IgD-negative memory B cell (primary cell): ENCODE measurements at regions not wholly inside any gene's neighbourhood (a gene's known extent, or its start where the extent isn't known, plus 50 kb on each side); places are given as distances from the start of the nearest gene placed in this dataset.
"Not testable (repeated sequence)": the region's sequence is repeated elsewhere in the genome, so short reads cannot be mapped to it uniquely, and the experiment has no call there.

ENCODE experiments used
- H3K27ac Mint-ChIP-seq, 3 donors: one replicate each; pipeline ENCODE4 v1.8.0; 2020 to 2022; ENCODE audit warnings: mild to moderate bottlenecking in 3 of 3, mixed read lengths in 3 of 3, moderate library complexity in 1 of 3
- H3K27me3 Mint-ChIP-seq: one replicate; pipeline ENCODE4 v1.8.0; 2021; ENCODE audit warnings: mixed read lengths
- H3K36me3 Mint-ChIP-seq: one replicate; pipeline ENCODE4 v1.8.0; 2020; ENCODE audit warnings: mild to moderate bottlenecking, mixed read lengths
- H3K4me1 Mint-ChIP-seq, 3 donors: one replicate each; pipeline ENCODE4 v1.8.0; 2020 to 2022; ENCODE audit warnings: mixed read lengths in 3 of 3, mild to moderate bottlenecking in 1 of 3
- H3K4me3 Mint-ChIP-seq, 4 donors: one replicate each; pipeline ENCODE4 v1.8.0; 2020 to 2022; ENCODE audit warnings: mild to moderate bottlenecking in 4 of 4, mixed read lengths in 4 of 4, moderate library complexity in 3 of 4
- H3K9me3 Mint-ChIP-seq, 3 donors: one replicate each; pipeline ENCODE4 v1.8.0; 2020 to 2021; ENCODE audit warnings: mixed read lengths in 3 of 3, mild to moderate bottlenecking in 1 of 3

DNA sequence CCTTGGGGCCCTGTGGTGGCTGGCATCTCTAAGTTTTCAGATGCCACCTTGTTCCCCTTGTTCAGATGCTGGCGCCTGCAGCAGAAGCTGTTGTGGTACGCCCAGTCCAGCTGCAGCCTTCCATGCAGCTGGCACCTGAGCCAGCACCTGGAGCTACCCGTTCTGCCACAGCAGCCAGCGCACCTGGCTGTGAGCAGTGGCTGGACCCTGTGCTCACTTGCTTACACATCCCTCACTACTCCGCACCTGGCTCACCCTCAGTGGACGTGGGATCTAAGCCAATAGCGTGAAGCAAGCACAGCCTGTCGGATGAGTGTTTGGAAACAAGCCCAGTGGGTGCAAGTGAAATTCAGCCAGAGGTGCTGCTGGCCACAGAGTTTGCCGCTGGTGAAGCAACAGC is 607.5 kb upstream of the BCHE start:
- no peak overlapping the region for H3K4me3 Mint-ChIP-seq
- no peaks in the 10 kb centered on the region for H3K27me3 Mint-ChIP-seq
- H3K4me1 Mint-ChIP-seq = no peaks in the 10 kb centered on the region
- no peak overlapping the region for H3K27ac Mint-ChIP-seq
- H3K36me3 Mint-ChIP-seq = no peaks in the 10 kb centered on the region
- peaks cover 0 to 8% (median 2%) of the 10 kb centered on the region in 3 donors for H3K9me3 Mint-ChIP-seq

DNA sequence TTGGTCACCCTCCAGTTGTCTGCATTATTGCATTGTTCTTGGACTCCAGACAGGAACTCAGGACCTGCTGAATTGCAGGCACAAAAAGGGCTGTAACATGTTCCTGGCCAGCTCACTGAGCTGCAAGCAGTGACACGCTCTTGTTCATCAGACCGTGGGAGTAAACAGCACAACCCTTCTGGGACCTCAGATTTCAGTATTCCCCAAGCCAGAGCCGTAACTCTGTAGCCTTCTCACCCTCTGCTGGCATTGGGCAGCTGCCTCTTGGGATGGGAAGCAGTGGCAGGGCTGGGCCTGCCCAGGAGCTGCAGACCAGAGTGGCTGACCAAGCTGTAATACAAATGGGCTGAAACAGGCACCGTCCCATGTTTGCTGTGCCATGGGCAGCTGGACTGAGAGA is 607.1 kb upstream of the BCHE start:
- H3K27ac Mint-ChIP-seq = no peak overlapping the region
- peaks cover 0 to 8% (median 2%) of the 10 kb centered on the region in 3 donors for H3K9me3 Mint-ChIP-seq
- no peaks in the 10 kb centered on the region for H3K4me1 Mint-ChIP-seq
- no peaks in the 10 kb centered on the region for H3K27me3 Mint-ChIP-seq
- no peak overlapping the region for H3K4me3 Mint-ChIP-seq
- H3K36me3 Mint-ChIP-seq = no peaks in the 10 kb centered on the region

DNA sequence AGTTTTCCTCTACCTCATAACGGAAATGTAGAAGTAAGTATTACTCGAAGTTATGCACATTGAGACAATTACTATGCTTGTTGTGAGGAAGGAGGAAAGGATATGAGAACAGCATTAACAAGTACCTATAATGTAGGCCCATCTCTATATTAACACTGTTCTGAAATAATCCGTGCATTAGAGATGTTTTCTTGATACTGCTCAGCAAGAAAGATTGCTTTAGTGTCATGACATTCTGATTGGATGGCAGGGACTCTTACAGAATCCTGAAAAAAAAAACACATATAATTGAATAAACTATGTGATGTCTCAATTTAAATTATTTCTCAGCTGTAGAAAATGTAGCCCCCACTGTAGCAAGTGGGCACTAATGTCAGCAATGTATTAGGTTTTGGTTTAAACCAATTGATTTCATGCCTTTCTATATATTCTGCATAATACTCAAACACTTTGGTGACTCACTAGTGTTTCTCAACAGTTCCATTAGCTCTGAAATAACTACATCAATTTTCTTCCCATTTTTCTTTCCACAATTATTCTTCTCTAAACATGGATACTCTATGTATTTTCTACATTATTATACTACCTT is 598.3 kb upstream of the BCHE start:
- H3K27ac Mint-ChIP-seq = no peak overlapping the region
- no peak overlapping the region for H3K4me3 Mint-ChIP-seq
- H3K36me3 Mint-ChIP-seq = no peaks in the 10 kb centered on the region
- no peaks in the 10 kb centered on the region for H3K27me3 Mint-ChIP-seq
- H3K4me1 Mint-ChIP-seq = peaks cover 0 to 2% (median 0%) of the 10 kb centered on the region in 3 donors
- peaks cover 0 to 3% (median 0%) of the 10 kb centered on the region in 3 donors for H3K9me3 Mint-ChIP-seq

DNA sequence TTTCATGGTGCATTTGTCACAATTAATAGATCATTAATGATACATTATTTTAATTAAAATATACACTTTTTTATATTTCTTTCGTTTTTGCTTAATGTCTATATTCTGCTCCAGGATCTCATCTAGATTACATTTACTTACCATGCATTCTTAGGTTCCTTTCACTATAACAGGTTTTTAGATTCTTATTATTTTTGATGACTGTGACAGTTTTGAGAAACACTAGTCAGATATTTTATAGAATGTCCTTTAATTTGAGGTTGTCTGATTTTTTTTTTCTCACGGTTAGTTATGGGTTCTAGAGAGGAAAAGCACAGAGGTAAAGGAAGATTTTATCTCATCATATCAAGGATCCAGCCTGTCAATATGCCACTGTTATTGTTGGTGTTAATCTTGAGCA is 595.8 kb upstream of the BCHE start:
- Mint-ChIP-seq H3K27ac (no peak overlapping the region), H3K4me1 (peaks cover 0 to 2% (median 0%) of the 10 kb centered on the region in 3 donors), H3K9me3 (peaks cover 0 to 3% (median 0%) of the 10 kb centered on the region in 3 donors), H3K27me3 (no peaks in the 10 kb centered on the region), H3K4me3 (no peak overlapping the region), H3K36me3 (no peaks in the 10 kb centered on the region)

DNA sequence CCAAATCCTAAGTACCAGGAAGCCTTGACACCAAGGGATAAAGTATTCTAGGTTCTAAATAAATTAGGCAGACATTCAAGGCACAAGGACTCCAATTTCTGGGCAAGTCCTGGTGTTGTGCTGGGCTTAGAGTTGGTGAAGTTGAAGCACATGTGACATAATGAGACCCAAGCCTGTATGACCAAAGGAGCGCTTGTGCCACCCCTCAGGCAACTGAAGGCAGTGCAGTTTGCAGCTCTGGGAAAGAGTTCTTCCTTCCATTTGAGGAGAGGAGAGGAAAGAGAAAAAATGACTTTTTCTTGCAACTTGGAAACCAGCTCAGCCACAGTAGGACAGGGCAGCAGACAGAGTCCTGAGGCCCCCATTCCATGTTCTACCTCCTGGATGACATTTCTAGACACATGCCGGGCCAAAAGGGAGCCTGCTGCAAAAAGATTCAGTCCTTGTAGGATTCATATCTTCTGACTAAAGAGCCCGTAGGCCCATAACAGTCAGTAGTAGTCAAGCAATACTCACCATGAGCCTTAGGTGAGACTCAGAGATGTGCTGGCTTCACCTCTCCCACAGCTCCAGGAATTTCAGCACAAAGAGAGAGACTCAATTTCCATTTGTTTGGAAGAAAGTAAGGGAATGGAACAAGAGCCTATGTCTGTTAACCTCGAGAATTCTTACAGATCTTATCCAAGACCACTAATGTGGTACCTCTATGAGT is 588.8 kb upstream of the BCHE start:
- H3K27me3 Mint-ChIP-seq = no peaks in the 10 kb centered on the region
- no peaks in the 10 kb centered on the region for H3K36me3 Mint-ChIP-seq
- peaks cover 2 to 7% (median 3%) of the 10 kb centered on the region in 3 donors for H3K9me3 Mint-ChIP-seq
- H3K27ac Mint-ChIP-seq = no peak overlapping the region
- H3K4me1 Mint-ChIP-seq = no peaks in the 10 kb centered on the region
- no peak overlapping the region for H3K4me3 Mint-ChIP-seq

DNA sequence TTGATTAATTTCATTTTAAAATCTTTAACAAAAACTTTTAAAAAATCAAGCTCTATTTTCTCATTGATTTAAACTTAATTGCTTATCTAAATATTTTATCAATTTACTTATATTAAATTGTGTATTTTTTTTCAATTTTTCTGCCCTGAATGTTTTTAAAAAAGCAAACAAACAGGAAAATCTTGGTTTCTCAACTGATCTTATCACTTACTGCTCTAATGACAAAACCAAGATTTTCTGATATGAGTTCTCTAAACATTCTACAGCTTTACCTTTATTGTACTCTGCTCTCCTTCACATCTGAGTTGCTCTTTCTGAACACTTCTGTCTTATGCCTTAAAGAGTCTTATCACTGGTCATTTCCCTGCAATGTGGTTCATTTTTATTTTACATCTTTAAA is 587.8 kb upstream of the BCHE start:
- no peaks in the 10 kb centered on the region for H3K36me3 Mint-ChIP-seq
- no peak overlapping the region for H3K27ac Mint-ChIP-seq
- H3K9me3 Mint-ChIP-seq = peaks cover 2 to 9% (median 5%) of the 10 kb centered on the region in 3 donors
- no peaks in the 10 kb centered on the region for H3K4me1 Mint-ChIP-seq
- no peak overlapping the region for H3K4me3 Mint-ChIP-seq
- H3K27me3 Mint-ChIP-seq = no peaks in the 10 kb centered on the region

DNA sequence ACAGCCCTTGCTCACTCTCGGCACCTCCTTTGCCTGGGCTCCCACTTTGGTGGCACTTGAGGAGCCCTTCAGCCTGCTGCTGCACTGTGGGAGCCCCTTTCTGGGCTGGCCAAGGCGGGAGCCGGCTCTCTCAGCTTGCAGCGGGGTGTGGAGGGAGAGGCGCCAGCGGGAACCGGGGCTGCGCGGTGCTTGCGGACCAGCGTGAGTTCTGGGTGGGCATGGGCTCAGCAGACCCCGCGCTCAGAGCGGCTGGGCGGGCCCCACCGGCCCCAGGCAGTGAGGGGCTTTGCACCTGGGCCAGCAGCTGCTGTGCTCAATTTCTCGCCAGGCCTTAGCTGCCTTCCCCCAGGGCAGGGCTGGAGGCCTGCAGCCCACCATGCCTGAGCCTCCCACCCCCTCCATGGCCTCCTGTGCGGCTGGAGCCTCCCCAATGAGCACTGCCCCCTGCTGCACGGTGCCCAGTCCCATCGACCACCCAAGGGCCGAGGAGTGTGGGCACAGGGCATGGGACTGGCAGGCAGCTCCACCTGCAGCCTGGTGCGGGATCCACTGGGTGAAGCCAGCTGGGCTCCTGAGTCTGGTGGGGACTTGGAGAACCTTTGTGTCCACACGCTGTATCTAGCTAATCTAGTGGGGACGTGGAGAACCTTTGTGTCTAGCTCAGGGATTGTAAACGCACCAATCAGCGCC is 586.7 kb upstream of the BCHE start:
- H3K4me1 Mint-ChIP-seq, H3K36me3 Mint-ChIP-seq, H3K4me3 Mint-ChIP-seq, H3K27me3 Mint-ChIP-seq, H3K27ac Mint-ChIP-seq: not testable (repeated sequence)
- peaks cover 2 to 10% (median 7%) of the 10 kb centered on the region in 3 donors for H3K9me3 Mint-ChIP-seq

DNA sequence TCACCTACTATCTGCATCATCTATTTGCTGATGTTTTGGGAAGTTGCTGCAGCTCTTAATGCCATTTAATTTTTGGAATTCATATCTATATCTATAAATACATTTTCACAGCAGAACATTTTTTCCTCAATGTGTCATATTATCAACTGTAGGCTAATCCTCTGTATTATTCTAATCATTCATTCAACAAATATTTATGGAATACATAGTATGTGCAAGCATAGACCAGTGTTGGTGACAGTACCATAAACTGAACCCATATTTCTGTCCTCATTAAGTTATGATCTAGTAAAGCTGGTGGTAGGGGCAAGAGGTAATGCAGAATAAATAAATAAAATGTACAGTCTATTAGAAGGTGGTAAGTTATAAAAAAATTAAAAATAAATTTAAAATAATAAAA is 585.3 kb upstream of the BCHE start:
- H3K27me3 Mint-ChIP-seq = no peaks in the 10 kb centered on the region
- no peak overlapping the region for H3K4me3 Mint-ChIP-seq
- H3K27ac Mint-ChIP-seq = no peak overlapping the region
- peaks cover 2 to 10% (median 7%) of the 10 kb centered on the region in 3 donors for H3K9me3 Mint-ChIP-seq
- no peaks in the 10 kb centered on the region for H3K4me1 Mint-ChIP-seq
- no peaks in the 10 kb centered on the region for H3K36me3 Mint-ChIP-seq

DNA sequence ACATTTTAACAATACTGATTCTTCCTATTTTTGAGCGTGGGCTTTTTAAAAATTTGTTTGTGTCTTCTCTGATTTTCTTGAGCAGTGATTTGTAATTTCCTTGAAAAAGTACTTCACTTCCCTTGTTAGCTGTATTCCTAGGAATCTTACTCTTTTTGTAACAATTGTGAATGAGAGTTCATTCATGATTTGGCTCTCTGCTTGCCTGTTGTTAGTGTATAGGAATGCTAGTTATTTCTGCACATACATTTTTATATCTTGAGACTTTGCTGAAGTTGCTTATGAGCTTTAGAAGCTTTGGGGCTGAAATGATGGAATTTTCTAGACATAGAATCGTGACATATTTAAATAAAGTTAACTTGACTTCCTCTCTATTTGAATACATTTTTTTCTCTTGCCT is 582.8 kb upstream of the BCHE start:
- Mint-ChIP-seq H3K4me1 (no peaks in the 10 kb centered on the region), H3K4me3 (no peak overlapping the region), H3K27me3 (no peaks in the 10 kb centered on the region), H3K27ac (no peak overlapping the region), H3K9me3 (peaks cover 2 to 10% (median 7%) of the 10 kb centered on the region in 3 donors), H3K36me3 (no peaks in the 10 kb centered on the region)

DNA sequence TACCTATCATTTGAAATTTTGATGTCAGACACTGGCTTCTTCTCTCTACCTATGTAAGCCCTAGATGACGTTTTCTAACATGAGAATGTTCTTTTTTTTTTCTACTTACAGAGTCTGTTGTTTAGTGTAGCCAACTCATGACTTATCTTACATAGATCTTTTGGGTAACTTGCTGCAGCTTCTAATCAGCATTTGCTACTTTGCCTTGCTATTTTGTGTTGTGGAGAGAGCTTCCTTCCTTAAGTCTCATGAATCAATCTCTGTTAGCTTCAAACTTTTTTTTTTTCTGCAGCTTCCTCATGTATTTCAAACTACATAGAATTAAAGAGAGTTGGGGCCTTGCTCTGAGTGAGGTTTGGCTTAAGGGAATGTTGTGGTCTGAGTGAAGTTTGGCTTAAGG is 568.7 kb upstream of the BCHE start:
- Mint-ChIP-seq H3K4me1 (no peaks in the 10 kb centered on the region), H3K9me3 (peaks cover 3 to 5% (median 4%) of the 10 kb centered on the region in 3 donors), H3K4me3 (no peak overlapping the region), H3K36me3 (no peaks in the 10 kb centered on the region), H3K27me3 (no peaks in the 10 kb centered on the region), H3K27ac (no peak overlapping the region)

DNA sequence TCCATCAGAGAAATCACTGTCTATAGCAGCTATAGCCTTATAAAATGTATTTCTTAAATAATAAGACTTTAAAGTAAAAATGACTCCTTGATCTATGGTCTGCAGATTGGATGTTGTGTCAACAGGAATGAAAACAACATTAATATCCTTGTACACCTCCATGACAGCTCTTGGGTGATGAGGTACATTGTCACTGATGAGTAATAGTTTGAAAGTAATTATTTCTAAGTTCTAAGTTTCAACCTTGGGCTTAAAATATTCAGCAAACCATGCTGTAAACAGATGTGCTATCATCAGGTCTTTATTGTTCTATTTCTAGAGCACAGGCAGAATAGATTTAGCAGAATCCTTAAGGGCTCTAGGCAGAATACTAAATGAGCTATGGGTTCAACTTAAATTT is 568.2 kb upstream of the BCHE start:
- Mint-ChIP-seq H3K4me1 (no peaks in the 10 kb centered on the region), H3K4me3 (no peak overlapping the region), H3K27ac (no peak overlapping the region), H3K9me3 (peaks cover 3 to 5% (median 4%) of the 10 kb centered on the region in 3 donors), H3K36me3 (no peaks in the 10 kb centered on the region), H3K27me3 (no peaks in the 10 kb centered on the region)

DNA sequence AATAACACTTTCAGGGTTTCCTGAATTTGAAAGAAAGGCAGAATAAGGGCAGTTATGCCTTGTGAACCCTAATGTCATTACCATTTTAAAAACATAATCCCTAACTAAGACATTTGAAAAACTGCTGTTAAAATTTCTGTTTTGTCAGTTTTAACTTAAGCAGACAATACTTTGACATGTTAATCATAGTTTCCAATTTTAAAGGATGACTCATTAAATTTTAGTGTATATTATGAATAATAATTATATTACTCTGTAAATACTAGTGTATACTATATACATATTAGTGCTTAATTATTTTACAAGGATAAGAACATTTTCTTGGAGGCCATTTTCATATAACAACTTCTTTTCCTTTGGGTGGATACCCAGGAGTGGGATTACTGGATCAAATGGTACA is 553.1 kb upstream of the BCHE start:
- Mint-ChIP-seq H3K36me3 (no peaks in the 10 kb centered on the region), H3K27ac (no peak overlapping the region), H3K4me3 (no peak overlapping the region), H3K9me3 (peaks cover 2 to 13% (median 7%) of the 10 kb centered on the region in 3 donors), H3K4me1 (peaks cover 0 to under 1% (median 0%) of the 10 kb centered on the region in 3 donors), H3K27me3 (no peaks in the 10 kb centered on the region)

DNA sequence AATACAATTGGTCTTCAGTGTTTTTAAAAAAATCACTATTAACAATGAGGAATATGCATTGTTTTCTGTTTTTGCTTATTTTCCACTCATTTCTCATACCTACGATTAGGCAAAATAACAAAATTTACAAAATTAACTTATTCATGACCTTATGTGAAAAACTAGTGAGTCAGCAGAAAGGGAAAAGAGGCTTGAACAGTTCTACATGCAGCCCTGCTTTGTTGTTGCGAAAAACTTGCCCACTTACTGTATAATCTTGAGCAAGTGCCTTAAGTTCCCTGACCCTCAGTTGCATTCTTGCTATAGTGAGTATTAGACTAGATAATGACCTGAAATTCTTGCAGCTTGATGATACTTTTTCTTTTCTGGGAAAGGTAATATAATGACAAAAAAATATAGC is 551.1 kb upstream of the BCHE start:
- H3K36me3 Mint-ChIP-seq = no peaks in the 10 kb centered on the region
- peaks cover 0 to 1% (median 0%) of the 10 kb centered on the region in 3 donors for H3K4me1 Mint-ChIP-seq
- H3K4me3 Mint-ChIP-seq = no peak overlapping the region
- H3K9me3 Mint-ChIP-seq = peaks cover 2 to 7% (median 4%) of the 10 kb centered on the region in 3 donors
- H3K27me3 Mint-ChIP-seq = no peaks in the 10 kb centered on the region
- no peak overlapping the region for H3K27ac Mint-ChIP-seq

DNA sequence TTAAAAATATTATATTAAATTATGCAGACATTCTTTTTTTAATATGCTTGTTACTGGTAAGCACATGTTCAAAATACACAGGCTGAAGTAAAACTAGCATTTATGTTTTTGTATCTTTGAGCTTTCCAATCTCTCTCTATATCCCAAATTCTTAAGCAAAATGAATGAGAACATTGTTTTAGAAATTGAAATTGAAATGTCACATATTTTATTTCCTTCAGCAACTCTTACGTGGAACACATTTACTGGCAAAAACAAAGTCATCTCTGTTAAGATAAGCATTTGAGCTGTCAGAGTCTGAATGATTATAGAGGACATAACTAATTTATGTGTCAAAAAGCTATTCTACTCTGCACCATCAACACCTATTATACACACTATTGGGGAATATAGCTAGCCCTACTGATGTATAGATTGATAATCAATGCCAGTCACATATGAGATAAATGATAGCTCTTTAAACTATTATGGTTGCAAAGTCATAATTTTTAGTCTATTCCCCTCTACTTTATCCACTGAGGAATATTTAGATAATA is 535.4 kb upstream of the BCHE start:
- Mint-ChIP-seq H3K27me3 (no peaks in the 10 kb centered on the region), H3K27ac (no peak overlapping the region), H3K4me3 (no peak overlapping the region), H3K4me1 (no peaks in the 10 kb centered on the region), H3K36me3 (no peaks in the 10 kb centered on the region), H3K9me3 (peaks cover 2 to 10% (median 7%) of the 10 kb centered on the region in 3 donors)

DNA sequence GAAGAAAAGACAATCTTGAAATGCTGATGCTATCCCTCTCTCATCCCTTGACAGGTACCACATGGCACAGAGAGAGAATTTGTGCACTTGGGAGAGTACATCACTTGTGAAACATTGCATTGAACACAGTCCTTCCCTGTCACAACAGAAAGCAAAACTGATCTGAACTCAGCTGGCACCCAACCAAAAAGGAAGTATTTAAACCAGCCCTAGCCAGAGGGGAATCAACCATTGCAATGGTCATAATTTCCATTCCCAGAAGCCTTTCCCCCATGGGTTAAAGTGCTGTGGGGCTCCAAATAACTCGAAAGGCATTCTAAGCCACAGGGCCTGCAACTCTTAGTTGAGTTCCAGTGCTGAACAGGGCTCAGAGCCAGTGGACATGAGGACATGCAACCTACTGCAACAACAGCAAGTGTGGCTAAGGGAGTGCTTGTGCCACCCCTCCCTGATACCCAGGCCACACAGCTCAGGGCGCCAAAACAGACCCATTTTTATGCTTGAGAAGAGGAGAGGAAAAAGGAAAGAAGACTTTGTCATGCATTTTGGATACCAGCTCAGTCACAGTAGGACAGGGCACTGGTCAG is 530.8 kb upstream of the BCHE start:
- H3K36me3 Mint-ChIP-seq = no peaks in the 10 kb centered on the region
- H3K27ac Mint-ChIP-seq = peak overlapping the region in 1 of 3 donors; percentile 76
- H3K9me3 Mint-ChIP-seq = peaks cover 2 to 8% (median 6%) of the 10 kb centered on the region in 3 donors
- H3K4me1 Mint-ChIP-seq = no peaks in the 10 kb centered on the region
- no peak overlapping the region for H3K4me3 Mint-ChIP-seq
- H3K27me3 Mint-ChIP-seq = no peaks in the 10 kb centered on the region
